ENCODE measurements at regions not wholly inside any gene's neighbourhood (a gene's known extent, or its start where the extent isn't known, plus 50 kb on each side); places are given as distances from the start of the nearest gene placed in this dataset.

DNA sequence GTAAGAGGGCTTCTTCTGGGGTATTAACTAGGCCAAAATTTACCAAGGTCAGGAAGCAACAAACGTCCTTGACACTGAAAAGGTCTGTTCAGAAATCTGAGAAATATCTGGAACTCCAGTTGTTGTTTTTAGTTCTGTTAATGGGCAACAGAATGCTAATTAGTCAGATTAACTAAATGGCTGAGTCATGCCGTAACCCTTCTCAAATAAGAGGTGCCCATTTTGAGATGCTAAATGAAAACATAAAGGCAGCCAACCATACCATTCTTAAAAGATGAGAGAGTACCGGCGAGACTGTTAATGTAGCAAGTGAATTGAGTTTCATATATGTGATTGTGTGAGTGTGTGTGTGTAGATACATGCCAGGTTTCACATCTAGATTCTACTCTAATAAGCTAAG is 147.9 kb upstream of the GAREM1 start:
- H3K27ac ChIP-seq (ENCODE audit: low read depth in 1 of 2, low read length in 2 of 2), result no peak overlapping the region
- no peaks in the 10 kb centered on the region for H3K9me3 ChIP-seq (ENCODE audit: control insufficient read depth in 4 of 4, low read length in 3 of 4)
- H3K27me3 ChIP-seq (ENCODE audit: control insufficient read depth in 4 of 4, insufficient read depth in 4 of 4, low read length in 3 of 4), result no peaks in the 10 kb centered on the region
- H3K4me1 ChIP-seq (ENCODE audit: control insufficient read depth in 4 of 4, insufficient read depth in 4 of 4, low read length in 3 of 4), result no peaks in the 10 kb centered on the region
- H3K36me3 ChIP-seq (ENCODE audit: control insufficient read depth in 4 of 4, insufficient read depth in 3 of 4, low read depth in 1 of 4, low read length in 3 of 4), result no peaks in the 10 kb centered on the region
- H3K9ac ChIP-seq (ENCODE audit: low read depth in 1 of 2, low read length in 2 of 2), result no peak overlapping the region
- H3K4me3 ChIP-seq (ENCODE audit: low read depth in 1 of 3, low read length in 3 of 3), result no peak overlapping the region
- DNase-seq (ENCODE audit: low spot score), result no peak
- no peak for TF ChIP-seq RAD21 (IDR thresholded peaks at IDR 0.05)
- no peak for TF ChIP-seq HNF4G (IDR thresholded peaks at IDR 0.05)
- no peak for TF ChIP-seq NR2F2 (IDR thresholded peaks at IDR 0.05)
- no peak for TF ChIP-seq FOXA1 (IDR thresholded peaks at IDR 0.05)
- TF ChIP-seq RXRA (IDR thresholded peaks at IDR 0.05), result no peak
- TF ChIP-seq, protein P1, sequence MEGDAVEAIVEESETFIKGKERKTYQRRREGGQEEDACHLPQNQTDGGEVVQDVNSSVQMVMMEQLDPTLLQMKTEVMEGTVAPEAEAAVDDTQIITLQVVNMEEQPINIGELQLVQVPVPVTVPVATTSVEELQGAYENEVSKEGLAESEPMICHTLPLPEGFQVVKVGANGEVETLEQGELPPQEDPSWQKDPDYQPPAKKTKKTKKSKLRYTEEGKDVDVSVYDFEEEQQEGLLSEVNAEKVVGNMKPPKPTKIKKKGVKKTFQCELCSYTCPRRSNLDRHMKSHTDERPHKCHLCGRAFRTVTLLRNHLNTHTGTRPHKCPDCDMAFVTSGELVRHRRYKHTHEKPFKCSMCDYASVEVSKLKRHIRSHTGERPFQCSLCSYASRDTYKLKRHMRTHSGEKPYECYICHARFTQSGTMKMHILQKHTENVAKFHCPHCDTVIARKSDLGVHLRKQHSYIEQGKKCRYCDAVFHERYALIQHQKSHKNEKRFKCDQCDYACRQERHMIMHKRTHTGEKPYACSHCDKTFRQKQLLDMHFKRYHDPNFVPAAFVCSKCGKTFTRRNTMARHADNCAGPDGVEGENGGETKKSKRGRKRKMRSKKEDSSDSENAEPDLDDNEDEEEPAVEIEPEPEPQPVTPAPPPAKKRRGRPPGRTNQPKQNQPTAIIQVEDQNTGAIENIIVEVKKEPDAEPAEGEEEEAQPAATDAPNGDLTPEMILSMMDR (IDR thresholded peaks at IDR 0.05; ENCODE audit: low read depth, low read length, missing input control), result no peak
- TF ChIP-seq, protein P2, sequence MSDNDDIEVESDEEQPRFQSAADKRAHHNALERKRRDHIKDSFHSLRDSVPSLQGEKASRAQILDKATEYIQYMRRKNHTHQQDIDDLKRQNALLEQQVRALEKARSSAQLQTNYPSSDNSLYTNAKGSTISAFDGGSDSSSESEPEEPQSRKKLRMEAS (IDR thresholded peaks at IDR 0.05), result no peak
- no peak for TF ChIP-seq JUND (IDR thresholded peaks at IDR 0.05)
- no peak for TF ChIP-seq YY1 (IDR thresholded peaks at IDR 0.05)
- TF ChIP-seq SP1 (IDR thresholded peaks at IDR 0.05), result no peak
- TF ChIP-seq, protein P3, sequence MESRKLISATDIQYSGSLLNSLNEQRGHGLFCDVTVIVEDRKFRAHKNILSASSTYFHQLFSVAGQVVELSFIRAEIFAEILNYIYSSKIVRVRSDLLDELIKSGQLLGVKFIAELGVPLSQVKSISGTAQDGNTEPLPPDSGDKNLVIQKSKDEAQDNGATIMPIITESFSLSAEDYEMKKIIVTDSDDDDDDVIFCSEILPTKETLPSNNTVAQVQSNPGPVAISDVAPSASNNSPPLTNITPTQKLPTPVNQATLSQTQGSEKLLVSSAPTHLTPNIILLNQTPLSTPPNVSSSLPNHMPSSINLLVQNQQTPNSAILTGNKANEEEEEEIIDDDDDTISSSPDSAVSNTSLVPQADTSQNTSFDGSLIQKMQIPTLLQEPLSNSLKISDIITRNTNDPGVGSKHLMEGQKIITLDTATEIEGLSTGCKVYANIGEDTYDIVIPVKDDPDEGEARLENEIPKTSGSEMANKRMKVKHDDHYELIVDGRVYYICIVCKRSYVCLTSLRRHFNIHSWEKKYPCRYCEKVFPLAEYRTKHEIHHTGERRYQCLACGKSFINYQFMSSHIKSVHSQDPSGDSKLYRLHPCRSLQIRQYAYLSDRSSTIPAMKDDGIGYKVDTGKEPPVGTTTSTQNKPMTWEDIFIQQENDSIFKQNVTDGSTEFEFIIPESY (IDR thresholded peaks at IDR 0.05), result no peak
- TF ChIP-seq, protein P4, sequence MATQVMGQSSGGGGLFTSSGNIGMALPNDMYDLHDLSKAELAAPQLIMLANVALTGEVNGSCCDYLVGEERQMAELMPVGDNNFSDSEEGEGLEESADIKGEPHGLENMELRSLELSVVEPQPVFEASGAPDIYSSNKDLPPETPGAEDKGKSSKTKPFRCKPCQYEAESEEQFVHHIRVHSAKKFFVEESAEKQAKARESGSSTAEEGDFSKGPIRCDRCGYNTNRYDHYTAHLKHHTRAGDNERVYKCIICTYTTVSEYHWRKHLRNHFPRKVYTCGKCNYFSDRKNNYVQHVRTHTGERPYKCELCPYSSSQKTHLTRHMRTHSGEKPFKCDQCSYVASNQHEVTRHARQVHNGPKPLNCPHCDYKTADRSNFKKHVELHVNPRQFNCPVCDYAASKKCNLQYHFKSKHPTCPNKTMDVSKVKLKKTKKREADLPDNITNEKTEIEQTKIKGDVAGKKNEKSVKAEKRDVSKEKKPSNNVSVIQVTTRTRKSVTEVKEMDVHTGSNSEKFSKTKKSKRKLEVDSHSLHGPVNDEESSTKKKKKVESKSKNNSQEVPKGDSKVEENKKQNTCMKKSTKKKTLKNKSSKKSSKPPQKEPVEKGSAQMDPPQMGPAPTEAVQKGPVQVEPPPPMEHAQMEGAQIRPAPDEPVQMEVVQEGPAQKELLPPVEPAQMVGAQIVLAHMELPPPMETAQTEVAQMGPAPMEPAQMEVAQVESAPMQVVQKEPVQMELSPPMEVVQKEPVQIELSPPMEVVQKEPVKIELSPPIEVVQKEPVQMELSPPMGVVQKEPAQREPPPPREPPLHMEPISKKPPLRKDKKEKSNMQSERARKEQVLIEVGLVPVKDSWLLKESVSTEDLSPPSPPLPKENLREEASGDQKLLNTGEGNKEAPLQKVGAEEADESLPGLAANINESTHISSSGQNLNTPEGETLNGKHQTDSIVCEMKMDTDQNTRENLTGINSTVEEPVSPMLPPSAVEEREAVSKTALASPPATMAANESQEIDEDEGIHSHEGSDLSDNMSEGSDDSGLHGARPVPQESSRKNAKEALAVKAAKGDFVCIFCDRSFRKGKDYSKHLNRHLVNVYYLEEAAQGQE (IDR thresholded peaks at IDR 0.05), result no peak
- TF ChIP-seq, protein P5, sequence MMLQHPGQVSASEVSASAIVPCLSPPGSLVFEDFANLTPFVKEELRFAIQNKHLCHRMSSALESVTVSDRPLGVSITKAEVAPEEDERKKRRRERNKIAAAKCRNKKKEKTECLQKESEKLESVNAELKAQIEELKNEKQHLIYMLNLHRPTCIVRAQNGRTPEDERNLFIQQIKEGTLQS (IDR thresholded peaks at IDR 0.05), result no peak
- no peak for TF ChIP-seq EGR1 (IDR thresholded peaks at IDR 0.05; ENCODE audit: low read depth in 2 of 2)
- WGBS, result 74% methylated on average over 4 of the region's 4 CpGs

DNA sequence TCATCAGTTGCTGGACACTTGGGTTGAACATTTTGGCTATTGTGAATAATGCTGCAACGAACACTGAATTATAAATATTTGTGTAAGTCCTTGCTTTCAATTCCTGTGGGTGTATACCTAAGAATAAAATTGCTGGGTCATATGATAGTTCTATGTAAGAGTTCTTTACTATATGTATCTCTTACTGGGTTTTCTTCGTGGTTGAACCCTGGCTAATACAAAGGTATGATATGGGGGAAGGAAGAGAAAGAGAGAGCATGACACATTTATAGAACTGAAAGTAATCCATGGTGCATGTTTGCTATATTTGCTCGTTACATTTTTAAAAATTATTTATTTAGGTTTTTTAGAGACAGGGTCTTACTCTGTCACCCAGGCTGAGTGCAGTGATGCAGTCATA is 143.1 kb upstream of the GAREM1 start:
- TF ChIP-seq, protein P2 (IDR thresholded peaks at IDR 0.05), result no peak
- DNase-seq (ENCODE audit: low spot score), result no peak
- H3K27ac ChIP-seq (ENCODE audit: low read depth in 1 of 2, low read length in 2 of 2), result no peak overlapping the region
- no peak overlapping the region for H3K4me3 ChIP-seq (ENCODE audit: low read depth in 1 of 3, low read length in 3 of 3)
- no peaks in the 10 kb centered on the region for H3K27me3 ChIP-seq (ENCODE audit: control insufficient read depth in 4 of 4, insufficient read depth in 4 of 4, low read length in 3 of 4)
- no peaks in the 10 kb centered on the region for H3K4me1 ChIP-seq (ENCODE audit: control insufficient read depth in 4 of 4, insufficient read depth in 4 of 4, low read length in 3 of 4)
- H3K9ac ChIP-seq (ENCODE audit: low read depth in 1 of 2, low read length in 2 of 2), result no peak overlapping the region
- no peaks in the 10 kb centered on the region for H3K9me3 ChIP-seq (ENCODE audit: control insufficient read depth in 4 of 4, low read length in 3 of 4)
- WGBS, result 73% methylated on average over 3 of the region's 3 CpGs
- H3K36me3 ChIP-seq (ENCODE audit: control insufficient read depth in 4 of 4, insufficient read depth in 3 of 4, low read depth in 1 of 4, low read length in 3 of 4), result no peaks in the 10 kb centered on the region

All from liver (tissue), 8 donors.